Fibroblast of mammary gland (primary cell): ENCODE measurements at regions not wholly inside any gene's neighbourhood (a gene's known extent, or its start where the extent isn't known, plus 50 kb on each side); places are given as distances from the start of the nearest gene placed in this dataset.

Experiments
- DNase-seq: peaks from one replicate; pipeline ENCODE4 v3.0.0-alpha.2; 2010; ENCODE audit warnings: low read depth
- H3K4me3 ChIP-seq: 2 replicates; pipeline ENCODE4 v1.5.1; 2011; ENCODE audit warnings: low read depth, mild to moderate bottlenecking, low read length, moderate library complexity; ENCODE audit not compliant: control insufficient read depth
- TF ChIP-seq, protein P1 (sequence below): conservative IDR thresholded peaks from 2 replicates; pipeline ENCODE4 v1.5.1; 2011; ENCODE audit warnings: low read depth, low read length, inconsistent platforms; ENCODE audit not compliant: control insufficient read depth, insufficient read depth

- H3K4me3 ChIP-seq, result no peak overlapping the region
- no peak for DNase-seq
- TF ChIP-seq, protein P1, sequence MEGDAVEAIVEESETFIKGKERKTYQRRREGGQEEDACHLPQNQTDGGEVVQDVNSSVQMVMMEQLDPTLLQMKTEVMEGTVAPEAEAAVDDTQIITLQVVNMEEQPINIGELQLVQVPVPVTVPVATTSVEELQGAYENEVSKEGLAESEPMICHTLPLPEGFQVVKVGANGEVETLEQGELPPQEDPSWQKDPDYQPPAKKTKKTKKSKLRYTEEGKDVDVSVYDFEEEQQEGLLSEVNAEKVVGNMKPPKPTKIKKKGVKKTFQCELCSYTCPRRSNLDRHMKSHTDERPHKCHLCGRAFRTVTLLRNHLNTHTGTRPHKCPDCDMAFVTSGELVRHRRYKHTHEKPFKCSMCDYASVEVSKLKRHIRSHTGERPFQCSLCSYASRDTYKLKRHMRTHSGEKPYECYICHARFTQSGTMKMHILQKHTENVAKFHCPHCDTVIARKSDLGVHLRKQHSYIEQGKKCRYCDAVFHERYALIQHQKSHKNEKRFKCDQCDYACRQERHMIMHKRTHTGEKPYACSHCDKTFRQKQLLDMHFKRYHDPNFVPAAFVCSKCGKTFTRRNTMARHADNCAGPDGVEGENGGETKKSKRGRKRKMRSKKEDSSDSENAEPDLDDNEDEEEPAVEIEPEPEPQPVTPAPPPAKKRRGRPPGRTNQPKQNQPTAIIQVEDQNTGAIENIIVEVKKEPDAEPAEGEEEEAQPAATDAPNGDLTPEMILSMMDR, result no peak
Observed at GRCh38 chr5:57613741-57614140, 131.1 kb upstream of the ACTBL2 start.

DNA sequence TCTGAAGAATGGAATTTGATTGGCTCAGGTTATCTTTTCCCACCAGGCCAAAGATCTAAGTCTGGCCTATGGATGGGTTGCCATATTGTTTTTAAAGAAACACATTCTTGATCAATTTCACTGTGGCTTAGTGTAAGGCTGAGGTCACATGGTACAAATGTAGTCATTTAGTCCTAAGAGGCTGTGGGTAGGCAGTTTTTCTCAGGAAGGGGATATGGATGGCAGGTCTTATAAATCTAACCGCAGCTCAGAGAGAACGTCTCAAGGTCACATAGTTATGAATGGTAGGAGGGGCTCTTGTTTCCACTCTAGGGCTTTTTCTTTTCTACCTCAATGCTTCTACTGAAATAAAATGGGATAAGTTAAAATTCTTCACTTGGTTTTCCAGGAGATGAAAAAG lies 128.6 kb upstream of the ACTBL2 start:
- H3K4me3 ChIP-seq, result no peak overlapping the region
- TF ChIP-seq, protein P1, result no peak
- no peak for DNase-seq

GRCh38 chr5:57608542-57608941 lies 125.9 kb upstream of the ACTBL2 start:
- DNase-seq, result no peak
- TF ChIP-seq, protein P1, result no peak
- no peak overlapping the region for H3K4me3 ChIP-seq

- no peak overlapping the region for H3K4me3 ChIP-seq
- TF ChIP-seq, protein P1, result no peak
- DNase-seq, result no peak
Observed at GRCh38 chr5:57601996-57602395, 119.4 kb upstream of the ACTBL2 start.

GRCh38 chr5:57600321-57600720 lies 117.7 kb upstream of the ACTBL2 start:
- H3K4me3 ChIP-seq, result no peak overlapping the region
- TF ChIP-seq, protein P1, result no peak
- DNase-seq, result no peak

DNA sequence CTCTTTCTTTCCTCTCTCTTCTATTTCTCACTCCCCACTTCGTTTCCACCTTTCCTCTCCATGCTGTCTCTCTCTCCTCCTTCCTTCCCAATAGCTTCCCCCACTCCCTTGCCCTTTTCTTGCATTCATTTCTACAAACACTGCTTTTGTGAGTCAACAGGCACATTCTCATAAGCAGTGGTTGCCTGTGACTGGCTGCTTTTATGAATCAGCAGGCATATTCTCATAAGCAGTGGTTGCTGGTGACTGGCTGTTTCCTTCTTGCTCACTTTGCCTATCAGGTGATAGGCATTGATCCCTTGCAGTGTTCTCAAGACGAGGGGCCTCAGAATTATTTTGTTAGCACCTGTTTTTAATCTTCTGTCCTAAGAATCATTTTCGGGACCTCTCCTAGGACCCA lies 116.1 kb upstream of the ACTBL2 start:
- peak; percentile 82 for DNase-seq
- TF ChIP-seq, protein P1, result no peak
- no peak overlapping the region for H3K4me3 ChIP-seq

DNA sequence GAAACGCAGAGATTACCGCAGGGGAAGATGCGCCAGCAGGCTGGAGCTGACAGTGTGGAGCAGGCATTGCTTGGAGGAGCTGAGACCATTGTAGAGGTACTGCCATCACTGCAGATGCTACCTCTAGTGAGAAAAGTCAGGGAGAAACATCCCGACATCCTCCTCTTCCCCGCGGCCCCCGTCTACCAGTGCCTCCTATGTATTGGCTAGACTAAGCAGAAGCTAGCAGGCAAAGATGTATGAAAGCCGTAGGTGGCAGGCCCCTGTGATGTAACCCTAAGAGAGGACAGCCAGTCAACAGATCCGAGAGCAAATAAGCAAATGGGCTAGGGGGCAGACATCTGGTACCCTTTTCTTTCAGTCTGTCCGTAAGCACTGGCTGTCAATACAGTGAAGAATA lies 115.5 kb upstream of the ACTBL2 start:
- H3K4me3 ChIP-seq, result no peak overlapping the region
- TF ChIP-seq, protein P1, result no peak
- no peak for DNase-seq
